GM21737 (cell line): ENCODE measurements at regions not wholly inside any gene's neighbourhood (a gene's known extent, or its start where the extent isn't known, plus 50 kb on each side); places are given as distances from the start of the nearest gene placed in this dataset.

Experiments
- ATAC-seq: cut with Tn5 transposase; IDR thresholded peaks from one replicate; pipeline ENCODE4 v1.9.1; 2021; ENCODE audit warnings: mild to moderate bottlenecking, moderate library complexity; ENCODE audit not compliant: unreplicated experiment

DNA sequence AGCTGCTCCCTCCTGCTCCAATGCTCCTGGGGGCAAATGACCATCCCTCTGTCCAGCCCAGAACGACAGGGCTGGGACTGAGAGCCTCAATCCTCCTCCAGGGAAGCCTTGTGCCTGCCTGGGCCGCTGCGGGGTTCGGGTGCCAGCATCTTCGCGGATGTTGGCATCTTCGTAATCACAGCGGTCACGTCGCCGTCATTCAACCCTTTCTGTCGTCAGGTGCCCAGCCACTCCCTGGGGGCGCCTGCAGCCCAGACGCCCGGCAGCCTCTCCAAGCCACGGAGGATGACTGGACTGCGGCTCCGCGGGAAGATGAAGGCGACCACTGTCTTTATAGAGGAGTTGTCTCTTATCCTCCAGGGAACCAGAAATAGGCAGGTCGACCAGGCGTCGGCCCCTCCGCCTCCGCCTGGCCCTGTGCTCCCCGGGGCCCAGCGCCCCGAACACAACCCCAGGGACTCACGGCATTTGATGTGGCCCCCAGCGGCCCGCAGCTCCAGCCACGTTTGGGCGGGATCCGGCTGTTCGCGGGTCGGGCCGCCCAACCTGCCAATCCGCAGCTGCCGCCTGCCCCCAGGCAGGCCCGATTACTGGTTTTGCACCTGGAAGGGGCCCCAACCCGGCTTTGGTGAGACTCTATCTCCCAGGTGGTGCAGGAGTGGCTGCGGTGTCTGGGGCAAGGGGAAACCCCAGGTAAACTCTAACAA is 113.9 kb downstream of the THNSL2 start:
- no peak for ATAC-seq

DNA sequence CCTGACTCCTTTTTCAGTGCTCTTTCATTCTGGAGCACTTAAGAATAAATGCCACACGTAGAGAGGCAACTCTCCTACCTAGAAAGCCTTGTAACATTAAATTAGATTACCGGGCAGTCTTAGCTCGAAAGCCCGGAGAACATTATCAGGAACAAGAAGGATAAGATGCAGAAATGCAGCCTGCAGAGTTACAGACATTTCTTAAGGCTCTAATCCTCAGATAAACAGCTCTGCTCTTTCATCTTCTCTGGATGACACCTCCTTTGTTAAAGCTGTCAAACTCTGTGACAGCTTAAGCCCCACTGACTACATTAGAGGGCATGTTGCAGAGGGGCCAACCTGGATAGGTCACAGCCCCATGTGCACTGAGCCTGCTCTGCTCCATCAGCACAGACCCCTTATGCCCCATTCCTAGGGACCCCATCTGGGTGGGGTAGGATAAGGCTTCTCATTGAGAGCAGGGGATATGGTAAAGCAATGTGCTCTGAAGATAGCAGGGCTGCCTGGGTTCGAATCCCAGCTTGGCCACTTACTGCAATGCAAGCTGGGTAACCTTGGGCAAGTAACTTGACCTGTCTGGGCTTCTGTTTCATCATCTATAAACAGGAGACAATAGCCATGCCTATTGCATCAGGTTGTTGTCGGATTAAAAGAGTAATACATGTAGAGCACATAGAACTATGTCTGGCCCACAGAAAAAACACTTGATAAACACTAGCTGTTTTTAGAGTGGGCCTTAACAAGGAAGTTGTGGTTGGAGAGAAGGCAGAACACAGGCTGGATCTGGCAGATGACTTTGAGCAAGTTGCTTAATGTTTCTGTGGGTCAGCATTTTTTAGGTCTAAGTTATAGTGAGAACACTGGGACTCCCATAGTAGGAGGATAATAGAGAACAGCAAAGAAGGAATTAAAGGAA is 111.4 kb downstream of the THNSL2 start:
- no peak for ATAC-seq

GRCh38 chr2:88269836-88270235 is 99.7 kb downstream of the THNSL2 start:
- no peak for ATAC-seq

DNA sequence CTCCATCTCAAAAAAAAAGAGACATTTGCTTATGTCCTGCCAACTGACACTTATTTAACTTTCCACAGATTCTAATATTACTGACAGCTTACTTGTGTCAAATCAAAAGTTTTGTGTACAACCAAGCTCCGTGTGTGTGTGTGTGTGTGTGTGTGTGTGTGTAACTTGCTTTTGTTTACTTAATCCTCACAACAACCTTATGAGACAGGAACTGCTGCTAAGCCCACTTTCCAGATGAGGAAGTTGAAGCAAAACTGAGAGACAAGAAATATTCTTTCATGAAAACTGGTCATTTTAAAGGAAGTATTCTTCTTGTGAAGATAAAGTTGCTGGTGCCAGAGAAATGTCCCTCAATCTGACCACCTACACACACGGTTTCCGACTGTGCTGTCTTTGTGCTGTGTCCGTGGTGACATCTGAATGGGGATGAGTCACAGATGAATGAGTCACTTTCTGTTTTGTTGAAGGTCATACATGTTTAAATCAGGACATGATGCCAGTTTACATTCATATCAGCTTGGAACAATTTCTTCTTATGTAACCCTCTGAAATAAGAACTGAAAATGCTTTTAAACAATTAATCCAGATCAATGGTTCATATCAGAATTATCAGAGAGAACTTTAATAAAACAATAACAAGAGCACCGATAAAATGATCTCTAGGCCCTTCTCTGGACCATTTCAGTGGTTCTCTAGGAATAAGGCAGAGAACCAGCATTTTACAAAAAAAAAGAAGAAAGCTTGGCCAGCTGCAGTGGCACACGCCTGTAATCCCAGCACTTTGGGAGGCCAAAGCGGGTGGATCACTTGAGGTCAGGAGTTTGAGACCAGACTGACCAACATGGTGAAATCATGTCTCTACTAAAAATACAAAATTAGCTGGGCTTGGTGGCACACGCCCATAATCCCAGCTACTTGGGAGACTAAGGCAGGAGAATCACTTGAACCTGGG is 95.5 kb downstream of the THNSL2 start:
- ATAC-seq, result no peak

DNA sequence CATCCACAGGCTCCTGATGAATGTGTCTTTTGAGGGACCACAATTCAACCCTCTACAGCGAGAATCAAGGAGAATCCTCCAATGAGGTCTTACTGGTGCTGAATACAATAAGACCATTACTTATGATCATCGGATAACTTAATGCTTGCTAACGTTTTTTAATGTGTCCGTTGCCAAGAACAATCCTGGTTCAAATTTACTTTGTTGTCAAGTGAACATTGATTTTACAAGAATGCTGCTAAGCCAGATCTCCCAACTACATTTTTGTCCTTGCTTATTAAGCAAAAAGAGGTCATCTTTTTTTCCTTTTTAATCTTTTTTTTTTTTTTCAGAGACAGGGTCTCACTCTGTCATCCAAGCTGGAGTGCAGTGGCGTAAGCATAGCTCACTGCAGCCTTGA is 93.7 kb downstream of the THNSL2 start:
- no peak for ATAC-seq

DNA sequence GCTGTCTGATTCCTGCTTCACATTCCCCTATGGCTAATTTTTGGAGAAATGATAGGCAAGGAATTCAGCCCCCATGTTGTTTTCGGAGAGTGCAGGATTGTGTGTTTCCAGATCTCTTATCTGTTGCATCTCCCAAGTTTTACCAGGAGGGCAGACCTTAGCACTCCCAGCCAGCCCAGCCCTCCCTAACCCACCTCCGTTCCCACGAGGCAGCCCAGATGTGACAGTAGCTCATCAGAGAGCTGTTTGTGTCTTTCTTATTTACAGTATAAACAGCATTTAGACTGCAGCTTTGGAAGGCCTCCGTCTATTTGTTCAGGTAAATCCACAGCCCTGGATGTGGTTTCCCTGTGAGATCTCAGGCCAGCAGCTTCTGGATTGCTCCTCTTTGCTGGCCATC is 91.6 kb downstream of the THNSL2 start:
- ATAC-seq, result no peak

DNA sequence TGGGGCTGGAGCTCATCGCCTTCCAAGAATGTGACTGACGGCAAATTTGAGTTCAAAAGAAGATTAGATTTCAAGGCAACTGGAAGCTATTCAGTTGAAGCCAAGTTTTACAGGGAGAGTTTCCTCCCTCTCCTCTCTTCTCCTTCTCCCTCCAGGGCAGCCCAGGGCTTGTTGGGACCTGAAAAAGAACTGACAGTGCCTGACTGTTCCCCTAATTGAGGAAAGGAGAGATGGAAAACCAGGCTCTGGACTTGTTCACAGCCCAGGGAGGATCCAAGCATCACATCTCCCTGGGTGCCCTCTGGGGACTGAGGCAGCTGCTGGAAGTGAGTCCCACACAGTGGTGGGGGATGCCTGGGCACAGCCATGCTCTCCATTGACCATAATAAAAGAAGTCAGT is 88.1 kb downstream of the THNSL2 start:
- ATAC-seq, result no peak

DNA sequence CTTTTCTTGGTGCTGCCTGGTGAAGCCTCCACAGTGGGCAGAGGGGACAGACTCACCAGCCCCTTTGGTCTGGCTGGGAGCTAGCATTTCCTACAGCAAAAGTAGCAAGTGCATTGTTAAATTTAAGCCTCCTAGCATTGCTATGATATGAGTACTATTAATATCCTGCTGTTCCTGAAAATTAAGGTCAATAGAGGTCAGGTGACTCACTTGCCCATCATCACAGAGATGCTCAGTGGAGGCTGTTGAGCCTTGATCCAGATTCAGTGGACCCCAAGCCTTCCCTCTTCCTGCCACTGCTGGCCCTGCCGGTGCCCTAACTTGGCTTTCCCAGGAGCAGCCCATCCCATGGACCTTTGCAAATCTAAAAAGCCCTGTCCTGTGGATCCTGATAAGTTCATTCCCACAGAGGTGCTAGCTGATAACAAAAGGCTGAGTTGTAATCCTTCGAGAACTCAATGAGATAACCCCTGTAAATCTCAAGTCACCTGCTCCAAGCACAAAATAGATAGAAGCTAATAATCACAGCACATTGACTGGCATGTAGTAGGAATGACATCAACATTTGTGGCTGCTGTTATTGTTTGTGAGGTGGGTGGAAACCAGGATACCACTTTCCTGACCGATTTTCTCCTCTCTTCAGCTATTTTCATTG is 84.4 kb downstream of the THNSL2 start:
- ATAC-seq, result no peak

GRCh38 chr2:88253997-88254396 is 83.9 kb downstream of the THNSL2 start:
- no peak for ATAC-seq

DNA sequence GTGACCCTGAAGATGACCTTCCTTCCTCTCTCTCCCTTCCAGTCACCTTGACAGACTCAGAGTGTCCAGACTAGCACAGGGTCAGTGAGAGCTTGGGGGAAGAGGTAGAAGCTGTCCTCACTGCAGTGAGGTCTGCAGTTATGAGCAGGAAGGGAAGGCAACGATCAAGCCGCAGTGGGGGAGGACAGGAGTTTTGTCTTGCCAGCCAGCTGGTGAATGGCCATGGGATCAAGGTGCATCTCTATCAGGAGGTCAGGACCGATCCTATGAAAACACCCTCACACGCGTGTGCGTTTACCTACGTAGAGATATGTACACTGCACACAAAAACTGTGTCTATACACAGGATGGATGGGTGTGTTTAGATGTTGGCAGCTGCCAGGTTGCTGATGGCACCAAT is 83.2 kb downstream of the THNSL2 start:
- ATAC-seq, result no peak

- ATAC-seq, result no peak
These were observed 82.5 kb downstream of the THNSL2 start for GRCh38 chr2:88252646-88253045.

- no peak for ATAC-seq
These were observed 82.0 kb downstream of the THNSL2 start for GRCh38 chr2:88252111-88252510.

DNA sequence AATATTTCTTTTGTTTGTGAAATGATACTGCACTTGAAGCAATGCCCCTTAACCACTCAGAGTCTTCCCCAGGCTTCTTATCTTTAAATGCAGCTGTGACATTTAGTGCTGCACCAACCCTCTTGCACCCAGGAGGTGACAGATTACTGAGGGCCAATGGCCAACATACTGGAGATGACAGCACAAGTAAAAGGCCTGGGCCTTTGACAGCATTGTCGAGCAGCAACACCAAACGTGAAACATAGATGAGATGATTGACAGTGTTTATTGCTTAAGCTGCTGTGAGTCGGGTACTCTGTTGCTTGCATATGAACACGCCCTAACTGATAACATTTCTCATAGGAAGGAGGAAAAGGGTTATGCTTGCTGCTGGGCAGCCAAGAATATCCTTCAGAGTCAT is 80.3 kb downstream of the THNSL2 start:
- ATAC-seq, result no peak

GRCh38 chr2:88248280-88248828 is 78.2 kb downstream of the THNSL2 start:
- ATAC-seq, result no peak

DNA sequence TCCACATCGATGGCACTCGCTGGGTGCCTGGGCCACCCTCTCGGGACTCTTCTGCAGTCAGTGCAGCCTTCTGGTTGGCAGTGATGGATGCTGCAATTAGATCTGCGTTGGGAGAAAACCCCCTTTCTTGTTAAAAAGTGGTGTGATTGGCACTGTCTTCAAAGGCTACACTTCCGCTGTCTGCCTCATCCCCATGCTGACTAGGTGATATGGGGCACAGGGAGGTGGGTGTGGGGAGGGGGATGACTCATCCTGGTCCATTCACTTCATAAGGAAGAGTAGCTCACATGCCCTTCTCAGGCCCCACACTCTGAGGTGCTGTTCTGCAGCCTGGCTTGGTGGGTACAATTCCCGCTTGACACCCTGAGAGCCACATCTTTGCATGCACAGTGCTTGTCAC is 77.4 kb downstream of the THNSL2 start:
- ATAC-seq, result no peak

GRCh38 chr2:88245109-88245508 is 75.0 kb downstream of the THNSL2 start:
- ATAC-seq, result no peak

DNA sequence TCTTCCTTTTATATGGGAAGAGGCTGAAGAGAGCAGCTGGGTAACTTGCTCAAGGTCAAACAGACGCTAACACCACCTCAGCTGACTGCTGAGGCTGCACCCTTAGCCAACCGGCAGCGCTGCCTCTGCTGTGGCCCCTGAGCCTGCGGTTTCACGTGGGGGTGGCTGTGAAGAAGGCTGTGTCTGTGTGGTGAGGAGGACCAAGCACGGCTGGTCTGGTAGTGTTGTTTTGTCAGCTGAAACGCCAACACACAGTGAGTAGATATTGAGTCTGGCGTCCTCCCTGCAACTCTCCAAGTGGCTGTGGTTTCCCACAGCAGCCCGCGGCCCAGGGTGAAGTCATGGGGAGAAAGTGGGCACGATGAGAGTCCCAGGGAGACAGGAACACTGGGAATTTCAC is 69.6 kb downstream of the THNSL2 start:
- no peak for ATAC-seq

DNA sequence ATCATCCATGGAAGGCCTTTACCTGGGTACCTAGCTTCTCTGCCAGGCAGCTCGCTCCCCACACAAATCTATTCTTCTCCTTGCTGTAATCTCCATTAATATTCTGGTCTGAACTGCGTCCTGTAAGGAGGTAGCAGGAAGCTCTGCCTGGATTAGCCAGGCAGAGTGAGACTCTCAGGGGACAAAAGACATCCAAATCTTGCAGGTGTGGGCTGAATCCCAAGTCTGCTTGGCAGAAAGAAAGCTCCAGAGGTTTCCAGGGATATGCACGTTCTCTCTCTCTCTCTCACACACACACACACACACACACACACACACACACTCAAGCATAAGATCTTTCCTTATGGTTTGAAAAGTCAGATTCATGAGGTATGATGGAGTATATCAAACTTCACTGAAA is 66.5 kb downstream of the THNSL2 start:
- ATAC-seq, result no peak
